HG03103 (cell line): ENCODE measurements at regions not wholly inside any gene's neighbourhood (a gene's known extent, or its start where the extent isn't known, plus 50 kb on each side); places are given as distances from the start of the nearest gene placed in this dataset.
A peak's percentile ranks its signal among the peaks of the same experiment; 100 is the strongest.
"Not testable (repeated sequence)": the region's sequence is repeated elsewhere in the genome, so short reads cannot be mapped to it uniquely, and the experiment has no call there.

Experiments used
- ATAC-seq: cut with Tn5 transposase; IDR thresholded peaks from one replicate; pipeline ENCODE4 v1.9.1; 2021; ENCODE audit warnings: low read depth; ENCODE audit not compliant: unreplicated experiment

- no peak for ATAC-seq
These were observed 1994.3 kb downstream of the MRPL39 start for GRCh38 chr21:23613014-23613413.

DNA sequence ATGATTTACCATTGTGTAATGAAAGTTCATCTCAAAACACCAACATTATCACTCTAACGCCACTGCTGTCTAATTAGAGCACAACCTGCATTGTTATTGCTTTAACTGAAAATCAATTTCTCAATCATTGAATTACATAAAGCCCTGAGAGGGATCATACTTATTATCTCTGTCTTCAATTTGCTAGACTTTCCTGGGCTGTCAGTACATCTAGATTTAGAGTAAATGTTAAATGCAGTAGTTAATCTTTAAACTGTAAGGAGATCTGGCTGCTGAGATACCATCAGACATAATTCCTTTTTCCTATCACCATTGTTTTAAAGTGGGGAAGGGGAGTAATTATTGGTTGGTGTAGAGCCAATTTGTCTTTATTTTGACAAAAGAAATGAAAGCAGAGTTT is 1995.1 kb downstream of the MRPL39 start:
- no peak for ATAC-seq

DNA sequence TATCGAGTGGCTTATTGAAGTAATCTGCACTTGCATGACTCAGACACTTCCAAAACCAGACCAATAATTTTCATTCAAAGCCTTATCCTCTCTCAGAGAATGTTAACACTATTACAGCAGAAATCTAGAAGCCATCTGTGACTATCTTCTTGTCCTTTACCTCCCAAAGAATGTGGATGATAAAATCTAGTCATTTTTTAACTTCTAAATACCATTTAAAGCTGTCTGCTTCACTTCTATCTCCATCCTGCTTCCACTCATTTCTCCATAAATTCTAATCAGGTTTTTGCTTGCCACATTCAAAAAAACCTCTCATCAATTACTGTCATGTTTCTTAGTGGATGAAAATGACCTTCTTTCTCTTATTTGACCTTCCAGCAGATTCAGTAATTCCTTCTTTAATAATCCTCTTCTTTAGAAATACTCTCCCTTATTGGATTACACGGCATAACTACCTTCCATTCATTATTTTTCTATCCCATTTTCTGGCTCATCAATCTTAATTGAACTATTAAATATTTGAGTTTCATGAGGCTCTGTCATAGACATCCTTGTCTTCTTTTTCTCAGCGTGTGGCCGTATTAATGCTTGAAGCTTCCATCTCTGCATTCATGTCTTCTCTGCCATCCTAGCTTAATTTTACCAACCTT is 1999.4 kb downstream of the MRPL39 start:
- no peak for ATAC-seq

DNA sequence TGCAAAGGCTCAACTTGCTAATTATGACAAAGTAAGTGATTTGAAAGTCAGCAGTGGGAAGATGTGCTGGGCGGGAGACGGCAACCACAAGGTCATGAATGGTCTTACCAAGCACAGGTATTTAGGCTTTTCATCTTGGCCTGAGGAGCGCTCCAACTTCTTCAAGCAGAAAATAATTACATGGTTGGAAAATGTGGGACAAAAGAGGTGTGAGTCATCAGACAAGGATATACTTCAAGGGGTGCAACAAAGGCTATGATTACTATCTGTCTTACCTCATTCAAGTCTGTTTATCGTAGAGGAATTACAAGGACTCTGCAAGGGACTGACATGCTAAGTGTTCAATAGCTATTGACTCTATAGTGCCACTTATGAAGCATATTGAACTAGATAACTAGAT is 2005.7 kb downstream of the MRPL39 start:
- ATAC-seq: no peak

GRCh38 chr21:23593582-23593981 is 2013.7 kb downstream of the MRPL39 start:
- no peak for ATAC-seq

- ATAC-seq: no peak
These were observed 2021.9 kb downstream of the MRPL39 start for GRCh38 chr21:23585419-23585818.

GRCh38 chr21:23579573-23579972 is 2027.7 kb downstream of the MRPL39 start:
- ATAC-seq: no peak

GRCh38 chr21:23578027-23578426 is 2029.3 kb downstream of the MRPL39 start:
- no peak for ATAC-seq

DNA sequence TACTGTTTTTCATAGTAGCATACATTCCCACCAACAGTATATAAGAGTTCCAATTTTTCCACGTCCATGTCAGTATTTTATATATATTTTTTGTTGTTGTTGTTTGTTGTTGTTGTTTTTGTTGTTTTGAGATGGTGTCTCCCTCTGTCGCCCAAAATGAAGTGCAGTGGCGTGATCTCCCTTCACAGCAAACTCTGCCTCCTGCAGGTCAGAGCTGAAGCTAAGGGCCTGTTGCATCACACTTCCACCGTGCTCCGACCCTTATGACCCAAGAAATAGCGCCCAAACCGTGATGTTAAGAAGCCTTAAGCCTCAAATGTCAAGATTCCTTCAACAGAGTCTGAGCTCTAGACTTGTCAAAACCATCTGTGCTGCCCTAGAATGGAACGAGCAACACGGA is 2032.3 kb downstream of the MRPL39 start:
- no peak for ATAC-seq

GRCh38 chr21:23548924-23549323 is 2058.4 kb downstream of the MRPL39 start:
- ATAC-seq: not testable (repeated sequence)

GRCh38 chr21:23543333-23543732 is 2063.9 kb downstream of the MRPL39 start:
- no peak for ATAC-seq

DNA sequence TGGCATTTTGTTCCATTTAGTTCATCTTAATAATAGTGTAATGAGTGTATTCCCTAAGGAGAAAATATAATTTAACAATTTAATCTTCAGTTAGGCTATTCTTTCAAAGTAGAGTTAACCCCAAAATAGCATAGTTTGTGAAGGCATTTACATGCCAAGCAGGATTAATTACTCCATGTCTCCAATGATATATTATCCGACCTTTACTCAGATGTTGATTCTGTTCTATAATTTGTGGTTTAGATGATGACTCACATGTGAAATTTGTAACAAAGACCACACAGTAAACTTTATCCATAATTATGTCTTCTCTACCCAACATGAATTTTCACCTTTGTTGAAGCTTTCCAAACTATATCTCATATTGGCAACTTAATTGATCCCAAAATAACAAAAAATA is 2065.2 kb downstream of the MRPL39 start:
- no peak for ATAC-seq

- no peak for ATAC-seq
These were observed 2065.7 kb downstream of the MRPL39 start for GRCh38 chr21:23541571-23541970.

GRCh38 chr21:23534850-23535249 is 2072.4 kb downstream of the MRPL39 start:
- ATAC-seq: no peak

DNA sequence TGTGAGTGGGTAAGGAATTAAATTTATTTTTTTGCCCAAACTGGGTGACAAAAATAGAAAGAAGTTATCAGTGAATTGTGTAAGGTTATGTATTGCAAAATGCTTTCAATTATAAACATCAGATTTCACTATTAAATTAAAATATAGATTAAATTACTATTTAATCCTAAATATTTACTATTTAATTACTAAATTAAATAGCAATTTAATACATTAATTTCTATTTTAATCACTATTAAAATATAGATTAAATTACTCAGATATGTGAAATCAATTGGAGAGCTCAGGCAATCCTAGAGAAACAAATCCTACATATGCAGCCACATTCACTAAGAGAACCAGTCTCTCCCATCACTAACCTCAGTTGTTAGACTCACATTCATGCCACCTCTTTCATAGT is 2075.8 kb downstream of the MRPL39 start:
- ATAC-seq: no peak

DNA sequence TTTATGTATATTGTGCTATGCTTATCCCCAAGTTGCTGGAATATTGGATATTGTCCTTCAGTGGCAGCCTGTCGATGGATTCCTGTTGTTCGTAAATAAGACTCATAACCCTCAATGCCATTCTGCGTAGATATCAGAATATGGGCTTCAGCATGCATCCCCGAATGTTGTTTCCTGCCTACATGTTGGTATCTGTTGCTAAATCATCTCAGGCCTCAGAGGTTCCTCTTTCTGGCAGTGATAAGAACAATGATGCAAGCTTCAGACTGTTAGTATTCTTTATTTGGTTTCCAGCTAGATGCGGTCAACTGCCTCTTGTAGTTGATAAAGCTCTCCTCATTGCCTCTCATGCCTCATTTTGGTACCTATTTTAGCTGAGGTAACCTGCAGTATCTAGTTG is 2082.6 kb downstream of the MRPL39 start:
- no peak for ATAC-seq

DNA sequence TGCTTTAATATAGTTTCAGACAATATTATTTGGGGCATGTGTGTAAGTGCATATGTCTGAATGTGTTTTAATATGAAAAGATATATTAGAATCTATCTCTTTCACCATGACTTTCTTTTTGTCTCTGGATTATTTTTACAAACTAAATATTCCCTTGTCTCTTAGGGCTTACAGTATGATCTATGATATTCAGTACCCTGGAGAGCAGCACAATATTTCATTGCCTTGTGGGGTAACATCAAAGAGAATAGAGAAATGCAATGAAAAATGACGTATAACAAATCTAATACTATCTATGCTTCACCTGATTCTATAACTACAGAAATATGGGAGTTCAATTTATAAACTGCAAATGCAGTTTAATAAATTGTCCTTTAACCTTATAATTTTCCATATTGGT is 2084.5 kb downstream of the MRPL39 start:
- ATAC-seq: no peak

GRCh38 chr21:23507501-23507900 is 2099.8 kb downstream of the MRPL39 start:
- ATAC-seq: no peak

GRCh38 chr21:23496729-23497128 is 2110.6 kb downstream of the MRPL39 start:
- ATAC-seq: peak; percentile 65

GRCh38 chr21:23488245-23488644 is 2119.0 kb downstream of the MRPL39 start:
- no peak for ATAC-seq

GRCh38 chr21:23480591-23481270 is 2126.6 kb downstream of the MRPL39 start:
- ATAC-seq: no peak

DNA sequence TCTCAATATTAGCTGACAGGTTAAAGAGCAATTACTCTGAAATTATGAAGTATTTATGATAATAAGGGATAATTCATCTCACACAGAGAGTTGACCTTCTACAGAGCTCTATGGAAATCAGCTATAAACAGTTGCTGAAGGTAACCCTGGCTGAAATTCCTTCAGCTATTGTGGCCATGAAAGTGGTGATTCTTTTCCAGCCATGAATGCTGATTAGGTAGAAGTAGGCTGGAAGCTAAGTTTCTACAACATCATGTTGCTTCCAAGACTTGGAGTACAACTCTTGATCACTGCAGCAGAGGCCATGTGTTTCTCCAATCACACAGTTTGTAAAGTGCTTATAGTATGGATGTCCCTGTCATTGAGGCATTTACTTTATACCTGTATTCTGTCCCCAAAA is 2128.9 kb downstream of the MRPL39 start:
- no peak for ATAC-seq
